Transverse colon (tissue), 4 donors: ENCODE measurements at regions not wholly inside any gene's neighbourhood (a gene's known extent, or its start where the extent isn't known, plus 50 kb on each side); places are given as distances from the start of the nearest gene placed in this dataset.

Source experiments
- DNase-seq: peaks from one replicate; pipeline ENCODE4 v3.0.0-alpha.2; 2019
- H3K27ac ChIP-seq, 4 donors: fragments of 200-600 bp; sonication (generic); 2 replicates each; pipeline ENCODE4 v1.5.1; 2016 to 2018; ENCODE audit warnings: inconsistent platforms in 4 of 4
- H3K27me3 ChIP-seq: fragments of 200-600 bp; sonication (generic); 2 replicates; pipeline ENCODE4 v1.5.1; 2017; ENCODE audit warnings: inconsistent platforms
- H3K36me3 ChIP-seq, 4 donors: fragments of 200-600 bp; sonication (generic); 2 replicates each; pipeline ENCODE4 v1.5.1; 2017 to 2019; ENCODE audit warnings: inconsistent platforms in 4 of 4
- H3K4me1 ChIP-seq, 4 donors: fragments of 200-600 bp; sonication (generic); 2 replicates each; pipeline ENCODE4 v1.5.1; 2017 to 2020; ENCODE audit warnings: inconsistent platforms in 4 of 4
- H3K4me3 ChIP-seq, 4 donors: fragments of 200-600 bp; sonication (generic); 1 replicate in 1 of 4; 2 replicates in 3 of 4; pipeline versions ENCODE4 v1.5.1 to v1.6.1; 2017 to 2019; ENCODE audit warnings: inconsistent platforms in 4 of 4
- H3K9me3 ChIP-seq, 2 donors: fragments of 200-600 bp; sonication (generic); 2 replicates each; pipeline ENCODE4 v1.5.1; 2017 to 2019; ENCODE audit warnings: inconsistent platforms in 2 of 2
- EP300 ChIP-seq: sonication (generic); formaldehyde crosslinking; IDR thresholded peaks from one replicate; pipeline ENCODE4 v1.6.1; 2017; ENCODE audit warnings: antibody characterized with exemption, low read depth
- POLR2A ChIP-seq: fragments of 450-650 bp; IDR thresholded peaks from one replicate; pipeline ENCODE4 v1.6.1; 2016; ENCODE audit warnings: antibody characterized with exemption, mild to moderate bottlenecking, moderate library complexity
- POLR2AphosphoS5 ChIP-seq, 3 donors: sonication (generic); formaldehyde crosslinking; IDR thresholded peaks; one replicate each; pipeline ENCODE4 v1.6.1; 2016; ENCODE audit warnings: antibody characterized with exemption in 3 of 3
- WGBS, 2 donors: methylation state at CpG; one replicate each; pipeline ENCODE4 v1.1.5; 2018; ENCODE audit warnings: low coverage in 1 of 2; 5-methylcytosine and 5-hydroxymethylcytosine counted together
- in situ Hi-C, 4 donors: fragments of 200-750 bp; cut with MboI; loops; one replicate each; pipeline versions ENCODE4 v1.15.0 to v1.15.1; 2017; ENCODE audit warnings: low sequenced_read_pairs in 3 of 4, low pct_ligation_motif_present in 1 of 4, low pct_unique_long_range_greater_than_20kb in 1 of 4
- intact Hi-C: fragments of 100-400 bp; cut with DNase I; formaldehyde crosslinking; loops from one replicate; pipeline ENCODE4 v1.15.1; 2023; ENCODE audit warnings: low total_unique reads
- TF ChIP-seq, protein P1 (sequence below), 5 experiments: fragments of 200-600 bp in 3 of 5; fragments of 450-650 bp in 2 of 5; sonication (generic) in 3 of 5; IDR thresholded peaks; 1 replicate in 2 of 5; 2 replicates in 3 of 5; pipeline ENCODE4 v1.5.1; 2016 to 2017; ENCODE audit warnings: antibody characterized with exemption in 5 of 5, inconsistent platforms in 3 of 5, mild to moderate bottlenecking in 2 of 5, moderate library complexity in 1 of 5

DNA sequence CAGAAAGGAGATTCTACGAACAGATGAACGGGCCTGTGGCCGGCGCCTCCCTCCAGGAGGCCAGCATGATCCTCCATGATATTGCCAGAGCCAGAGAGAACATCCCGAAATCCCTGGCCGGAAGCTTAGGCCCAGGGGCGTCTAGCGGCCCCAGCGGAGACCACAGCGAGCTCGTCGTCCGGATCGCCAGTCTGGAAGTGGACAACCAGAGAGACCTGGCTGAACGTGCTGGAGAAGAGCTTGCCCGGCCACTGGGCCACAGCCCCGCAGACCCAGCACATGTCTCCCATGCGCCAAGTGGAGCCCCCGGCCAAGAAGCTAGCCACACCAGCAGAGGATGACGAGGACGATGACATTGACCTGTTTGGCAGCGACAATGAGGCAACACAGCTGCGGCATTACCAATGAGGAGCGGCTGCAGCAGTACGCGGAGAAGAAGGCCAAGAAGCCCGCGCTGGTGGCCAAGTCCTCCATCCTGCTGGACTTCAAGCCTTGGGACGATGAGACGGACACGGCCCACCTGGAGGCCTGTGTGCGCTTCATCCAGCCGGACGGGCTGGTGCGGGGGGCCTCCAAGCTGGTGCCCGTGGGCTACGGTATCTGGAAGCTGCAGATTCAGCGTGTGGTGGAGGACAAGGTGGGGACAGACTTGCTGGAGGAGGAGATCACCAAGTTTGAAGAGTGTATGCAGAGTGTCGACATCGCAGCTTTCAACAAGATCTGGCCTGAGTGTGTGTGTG is 78.8 kb upstream of the FRY start:
- Histone ChIP-seq H3K4me1 (no peaks in the 10 kb centered on the region), H3K9me3 (no peaks in the 10 kb centered on the region), H3K36me3 (no peaks in the 10 kb centered on the region), H3K27me3 (no peaks in the 10 kb centered on the region), H3K27ac (no peak overlapping the region), H3K4me3 (no peak overlapping the region)
- 97% methylated on average over 40 of the region's 40 CpGs; no CpG with 5 or more reads in 1 of the 2 donors for WGBS, 2 donors
- intact Hi-C loops (no loop called here), in situ Hi-C loops (no loop called here)
- TF ChIP-seq POLR2AphosphoS5 (IDR thresholded peaks at IDR 0.05) (no peak), EP300 (no peak), POLR2A (no peak)
- TF ChIP-seq, protein P1, sequence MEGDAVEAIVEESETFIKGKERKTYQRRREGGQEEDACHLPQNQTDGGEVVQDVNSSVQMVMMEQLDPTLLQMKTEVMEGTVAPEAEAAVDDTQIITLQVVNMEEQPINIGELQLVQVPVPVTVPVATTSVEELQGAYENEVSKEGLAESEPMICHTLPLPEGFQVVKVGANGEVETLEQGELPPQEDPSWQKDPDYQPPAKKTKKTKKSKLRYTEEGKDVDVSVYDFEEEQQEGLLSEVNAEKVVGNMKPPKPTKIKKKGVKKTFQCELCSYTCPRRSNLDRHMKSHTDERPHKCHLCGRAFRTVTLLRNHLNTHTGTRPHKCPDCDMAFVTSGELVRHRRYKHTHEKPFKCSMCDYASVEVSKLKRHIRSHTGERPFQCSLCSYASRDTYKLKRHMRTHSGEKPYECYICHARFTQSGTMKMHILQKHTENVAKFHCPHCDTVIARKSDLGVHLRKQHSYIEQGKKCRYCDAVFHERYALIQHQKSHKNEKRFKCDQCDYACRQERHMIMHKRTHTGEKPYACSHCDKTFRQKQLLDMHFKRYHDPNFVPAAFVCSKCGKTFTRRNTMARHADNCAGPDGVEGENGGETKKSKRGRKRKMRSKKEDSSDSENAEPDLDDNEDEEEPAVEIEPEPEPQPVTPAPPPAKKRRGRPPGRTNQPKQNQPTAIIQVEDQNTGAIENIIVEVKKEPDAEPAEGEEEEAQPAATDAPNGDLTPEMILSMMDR (IDR thresholded peaks at IDR 0.05) = no peak
- DNase-seq = no peak

DNA sequence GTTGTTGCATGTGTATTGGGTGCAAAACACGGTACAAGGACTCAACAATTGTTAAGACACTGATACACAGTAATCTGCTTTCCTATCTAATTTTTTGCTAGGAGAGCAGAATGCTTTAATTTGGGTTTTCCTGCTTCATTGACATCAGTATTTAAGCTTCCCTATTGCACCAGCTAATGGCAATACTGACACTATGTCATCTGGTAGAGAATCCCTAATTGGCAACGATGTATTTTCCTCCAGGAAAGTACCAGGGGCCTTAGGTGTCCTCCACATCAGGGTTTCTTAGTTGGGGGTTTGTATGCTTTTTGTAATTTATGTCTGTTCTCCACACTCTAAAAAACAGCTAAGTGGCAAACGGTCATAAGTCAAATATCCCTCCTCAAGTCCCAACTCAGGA is 76.5 kb upstream of the FRY start:
- no peaks in the 10 kb centered on the region for H3K9me3 ChIP-seq
- no peaks in the 10 kb centered on the region for H3K4me1 ChIP-seq
- intact Hi-C loops (no loop called here), in situ Hi-C loops (no loop called here)
- TF ChIP-seq POLR2A (no peak), POLR2AphosphoS5 (IDR thresholded peaks at IDR 0.05) (no peak), EP300 (no peak)
- TF ChIP-seq, protein P1 (IDR thresholded peaks at IDR 0.05) = no peak
- no peak overlapping the region for H3K4me3 ChIP-seq
- H3K36me3 ChIP-seq = no peaks in the 10 kb centered on the region
- 76 to 82% methylated on average over 3 of the region's 3 CpGs for WGBS, 2 donors
- no peaks in the 10 kb centered on the region for H3K27me3 ChIP-seq
- no peak for DNase-seq
- no peak overlapping the region for H3K27ac ChIP-seq

DNA sequence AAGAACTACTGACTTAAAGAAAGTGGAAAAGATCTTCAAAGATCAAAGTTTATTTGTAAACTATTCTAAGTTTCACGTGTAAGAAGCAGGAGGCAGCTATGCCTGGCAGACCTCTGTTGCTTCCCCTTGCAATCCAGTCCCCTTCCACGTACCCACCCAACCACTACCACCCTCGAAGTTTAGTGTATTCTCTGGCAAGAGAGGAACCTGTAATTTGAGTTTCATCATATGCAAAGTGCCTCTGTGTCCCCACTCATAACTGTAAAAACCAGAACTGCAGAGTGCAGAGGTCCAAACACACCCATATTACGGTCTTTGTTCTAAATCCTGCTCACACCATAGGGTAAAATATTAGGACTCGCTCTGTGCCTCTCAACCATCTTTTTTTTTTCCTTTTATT is 75.8 kb upstream of the FRY start:
- intact Hi-C loops = no loop called here

DNA sequence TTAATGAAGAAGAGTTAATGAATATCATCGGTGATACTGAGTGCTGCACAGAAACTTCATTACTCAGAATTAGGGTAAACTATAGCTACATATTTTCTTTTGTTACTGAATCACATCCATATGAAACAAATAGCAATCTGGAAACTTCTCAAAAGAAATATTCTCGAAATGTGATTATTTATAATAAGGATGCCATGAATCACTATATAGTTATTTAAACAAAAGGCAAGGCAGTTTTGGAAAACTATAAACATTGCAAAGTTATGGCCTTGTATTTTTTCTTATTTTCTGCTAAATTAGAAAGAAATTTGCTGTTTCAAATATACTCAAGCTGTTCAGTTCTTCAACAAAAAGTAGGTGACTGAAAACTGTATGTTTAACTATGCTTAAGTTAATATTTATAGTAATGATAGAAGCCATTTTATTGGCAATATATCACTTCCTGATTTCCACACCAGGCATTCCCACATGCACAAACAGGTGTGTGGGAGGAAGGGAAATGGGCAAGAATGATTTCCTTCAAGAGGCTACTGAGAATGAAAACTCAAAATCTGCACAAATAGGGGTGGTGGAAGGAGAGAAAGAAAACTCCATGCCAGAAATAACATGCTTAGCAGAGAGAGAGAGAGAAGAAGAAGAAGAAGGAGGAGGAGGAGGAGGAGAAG is 74.5 kb upstream of the FRY start:
- Histone ChIP-seq H3K4me3 (no peak overlapping the region), H3K4me1 (no peaks in the 10 kb centered on the region), H3K27ac (no peak overlapping the region), H3K27me3 (no peaks in the 10 kb centered on the region), H3K36me3 (no peaks in the 10 kb centered on the region), H3K9me3 (no peaks in the 10 kb centered on the region)
- intact Hi-C loops (no loop called here), in situ Hi-C loops (no loop called here)
- 70 to 76% methylated on average over 2 of the region's 2 CpGs for WGBS, 2 donors
- DNase-seq = no peak
- TF ChIP-seq EP300 (no peak), POLR2A (no peak), POLR2AphosphoS5 (IDR thresholded peaks at IDR 0.05) (no peak)
- TF ChIP-seq, protein P1 (IDR thresholded peaks at IDR 0.05) = no peak

More for the DNA sequence above, 75.8 kb upstream of the FRY start:
- Histone ChIP-seq H3K9me3 (no peaks in the 10 kb centered on the region), H3K27me3 (no peaks in the 10 kb centered on the region), H3K27ac (no peak overlapping the region), H3K4me3 (no peak overlapping the region), H3K36me3 (no peaks in the 10 kb centered on the region), H3K4me1 (no peaks in the 10 kb centered on the region)
- no peak for TF ChIP-seq POLR2AphosphoS5 (IDR thresholded peaks at IDR 0.05)
- TF ChIP-seq POLR2A = no peak
- TF ChIP-seq EP300 = no peak
- TF ChIP-seq, protein P1 (IDR thresholded peaks at IDR 0.05) = no peak
- in situ Hi-C loops = no loop called here
- WGBS, 2 donors = 56 to 65% methylated on average over 5 of the region's 5 CpGs
- no peak for DNase-seq
